GM21619 (cell line): ENCODE measurements at regions not wholly inside any gene's neighbourhood (a gene's known extent, or its start where the extent isn't known, plus 50 kb on each side); places are given as distances from the start of the nearest gene placed in this dataset.

Experiments
- ATAC-seq: cut with Tn5 transposase; IDR thresholded peaks from one replicate; pipeline ENCODE4 v1.9.1; 2021; ENCODE audit not compliant: unreplicated experiment

- ATAC-seq = no peak
Observed at GRCh38 chr4:137640838-137641158, 108.5 kb upstream of the PCDH18 start.

GRCh38 chr4:137640156-137640837 is 108.0 kb upstream of the PCDH18 start:
- peak; percentile 85 for ATAC-seq

- no peak for ATAC-seq
Observed at GRCh38 chr4:137638934-137639333, 106.6 kb upstream of the PCDH18 start.

GRCh38 chr4:137635601-137636000 is 103.3 kb upstream of the PCDH18 start:
- no peak for ATAC-seq

GRCh38 chr4:137635108-137635507 is 102.8 kb upstream of the PCDH18 start:
- ATAC-seq = no peak

GRCh38 chr4:137632842-137633241 is 100.5 kb upstream of the PCDH18 start:
- no peak for ATAC-seq

- ATAC-seq = no peak
Observed at GRCh38 chr4:137631605-137632004, 99.3 kb upstream of the PCDH18 start.

GRCh38 chr4:137630252-137630651 is 98.0 kb upstream of the PCDH18 start:
- no peak for ATAC-seq

- no peak for ATAC-seq
Observed at GRCh38 chr4:137627739-137628460, 95.6 kb upstream of the PCDH18 start.

- no peak for ATAC-seq
Observed at GRCh38 chr4:137626942-137627738, 94.8 kb upstream of the PCDH18 start.

GRCh38 chr4:137623013-137623412 is 90.7 kb upstream of the PCDH18 start:
- no peak for ATAC-seq

GRCh38 chr4:137621056-137621455 is 88.8 kb upstream of the PCDH18 start:
- no peak for ATAC-seq

GRCh38 chr4:137614491-137614890 is 82.2 kb upstream of the PCDH18 start:
- no peak for ATAC-seq

- ATAC-seq = no peak
Observed at GRCh38 chr4:137611998-137612700, 79.9 kb upstream of the PCDH18 start.

- ATAC-seq = no peak
Observed at GRCh38 chr4:137610960-137611359, 78.7 kb upstream of the PCDH18 start.

- no peak for ATAC-seq
Observed at GRCh38 chr4:137609718-137610430, 77.6 kb upstream of the PCDH18 start.

- ATAC-seq = no peak
Observed at GRCh38 chr4:137608085-137608484, 75.8 kb upstream of the PCDH18 start.

- no peak for ATAC-seq
Observed at GRCh38 chr4:137602436-137602835, 70.1 kb upstream of the PCDH18 start.

GRCh38 chr4:137601934-137602333 is 69.6 kb upstream of the PCDH18 start:
- no peak for ATAC-seq

GRCh38 chr4:137599734-137600133 is 67.4 kb upstream of the PCDH18 start:
- no peak for ATAC-seq
